Endothelial cell of umbilical vein (primary cell): ENCODE measurements at regions not wholly inside any gene's neighbourhood (a gene's known extent, or its start where the extent isn't known, plus 50 kb on each side); places are given as distances from the start of the nearest gene placed in this dataset.

Experiments
- BruUV-seq: library from RNA; stranded (reverse); fragments of 400-500 nt; replicated peaks from 2 replicates; lab custom pipeline; 2021; lab: Mats Ljungman, UMichigan
- CTCF ChIA-PET: fragments of 300-600, 350-600 bp; sonication (Branson Sonifier 250); formaldehyde crosslinking; loops from one replicate; lab custom pipeline; 2021; ENCODE audit warnings: antibody characterized with exemption, inconsistent platforms; lab: Charles Lee
- POLR2A ChIA-PET: fragments of 300-600, 350-600 bp; sonication (Branson Sonifier 250); formaldehyde crosslinking; loops from one replicate; lab custom pipeline; 2021; ENCODE audit warnings: antibody characterized with exemption, inconsistent platforms; lab: Charles Lee
- DNase-seq: peaks from one replicate; pipeline ENCODE4 v3.0.0-alpha.2; 2011; ENCODE audit warnings: low read depth, low spot score
- FAIRE-seq: peaks from 2 replicates; lab custom pipeline; 2011; peaks lifted over from hg19 to GRCh38; lab: Jason Lieb, UNC
- H2AFZ ChIP-seq: 2 replicates; pipeline ENCODE4 v1.6.0; 2012; ENCODE audit warnings: low read depth, low read length, control low read depth, inconsistent platforms
- H3K27ac ChIP-seq: 2 replicates; pipeline ENCODE4 v1.5.1; 2011; ENCODE audit warnings: low read depth, mild to moderate bottlenecking, control low read depth, low read length, moderate library complexity; ENCODE audit not compliant: insufficient read depth
- H3K27me3 ChIP-seq, 2 experiments: 2 replicates each; pipeline versions ENCODE4 v1.6.0 to v1.6.1; 2011; ENCODE audit warnings: low read length in 2 of 2, mixed read lengths in 1 of 2; ENCODE audit not compliant: control insufficient read depth in 2 of 2, insufficient read depth in 2 of 2
- H3K36me3 ChIP-seq, 2 experiments: 2 replicates in 1 of 2; 3 replicates in 1 of 2; pipeline ENCODE4 v1.5.1; 2011; ENCODE audit warnings: low read length in 2 of 2, mild to moderate bottlenecking in 1 of 2, moderate library complexity in 1 of 2; ENCODE audit not compliant: control insufficient read depth in 2 of 2, insufficient read depth in 2 of 2; ENCODE audit errors: extremely low read depth in 1 of 2
- H3K4me1 ChIP-seq: 3 replicates; pipeline ENCODE4 v1.5.1; 2011; ENCODE audit warnings: mild to moderate bottlenecking, low read length; ENCODE audit not compliant: control insufficient read depth, insufficient read depth; ENCODE audit errors: extremely low read depth
- H3K4me2 ChIP-seq: 2 replicates; pipeline ENCODE4 v1.6.1; 2011; ENCODE audit warnings: low read length, control low read depth, mixed read lengths; ENCODE audit not compliant: insufficient read depth
- H3K4me3 ChIP-seq, 3 experiments: fragments of 200-600 bp in 1 of 3; sonication (generic), shearing (Covaris generic) in 1 of 3; replicated peaks in 1 of 3; 2 replicates each; pipeline ENCODE4 v1.5.1; 2011 to 2016; ENCODE audit warnings: control low read depth in 3 of 3, low read length in 3 of 3, mild to moderate bottlenecking in 2 of 3, inconsistent platforms in 1 of 3, low read depth in 1 of 3, moderate library complexity in 1 of 3; ENCODE audit not compliant: insufficient read depth in 1 of 3
- H3K79me2 ChIP-seq: 2 replicates; pipeline ENCODE4 v1.6.0; 2012; ENCODE audit warnings: low read length, inconsistent platforms; ENCODE audit not compliant: control insufficient read depth, insufficient read depth
- H3K9ac ChIP-seq: replicated peaks from 2 replicates; pipeline ENCODE3; 2011; ENCODE audit warnings: low read length, control low read depth; ENCODE audit not compliant: insufficient read depth; ENCODE audit errors: extremely low read depth
- H3K9me1 ChIP-seq: replicated peaks from 3 replicates; pipeline ENCODE4 v1.6.0; 2011; ENCODE audit warnings: mild to moderate bottlenecking, low read length; ENCODE audit not compliant: control insufficient read depth, insufficient read depth; ENCODE audit errors: extremely low read depth
- H3K9me3 ChIP-seq: replicated peaks from 2 replicates; pipeline ENCODE4 v1.5.1; 2012; ENCODE audit warnings: low read length, inconsistent platforms; ENCODE audit not compliant: control insufficient read depth, insufficient read depth
- H4K20me1 ChIP-seq: replicated peaks from 2 replicates; pipeline ENCODE3; 2011; ENCODE audit warnings: mild to moderate bottlenecking, low read length; ENCODE audit not compliant: control insufficient read depth, insufficient read depth; ENCODE audit errors: extremely low read depth
- EZH2 ChIP-seq: IDR thresholded peaks from 2 replicates; pipeline ENCODE4 v1.6.1; 2012; ENCODE audit warnings: borderline replicate concordance, low read depth, mild to moderate bottlenecking, moderate library complexity, low read length, inconsistent platforms; ENCODE audit not compliant: severe bottlenecking
- FOS ChIP-seq: IDR thresholded peaks from 2 replicates; pipeline ENCODE4 v1.6.1; 2011; ENCODE audit warnings: mild to moderate bottlenecking, low read length, moderate library complexity, borderline replicate concordance; ENCODE audit not compliant: insufficient read depth
- GATA2 ChIP-seq: IDR thresholded peaks from 2 replicates; pipeline ENCODE4 v1.7.0; 2011; ENCODE audit warnings: low read depth, mild to moderate bottlenecking, moderate library complexity, mixed read lengths, low read length; ENCODE audit not compliant: insufficient read length, insufficient read depth
- JUN ChIP-seq: IDR thresholded peaks from 2 replicates; pipeline ENCODE4 v1.6.1; 2011; ENCODE audit warnings: borderline replicate concordance, low read depth; ENCODE audit not compliant: insufficient read length, insufficient read depth
- MYC ChIP-seq: IDR thresholded peaks from one replicate; pipeline ENCODE4 v1.6.1; 2011; ENCODE audit warnings: mild to moderate bottlenecking, low read depth, low read length
- POLR2A ChIP-seq: IDR thresholded peaks from 2 replicates; pipeline ENCODE4 v1.6.1; 2012; ENCODE audit warnings: low read depth, mild to moderate bottlenecking, control low read depth, low read length
- POLR2AphosphoS5 ChIP-seq: IDR thresholded peaks from 2 replicates; pipeline ENCODE4 v1.6.1; 2012; ENCODE audit warnings: low read depth, mild to moderate bottlenecking, control low read depth, low read length, moderate library complexity; ENCODE audit not compliant: insufficient read depth
- dilution Hi-C: fragments of 300-500 bp; cut with MboI; formaldehyde crosslinking; loops from one replicate; pipeline ENCODE4 v1.15.0; 2019; ENCODE audit warnings: low sequenced_read_pairs; ENCODE audit not compliant: extremely low pct_ligation_motif_present
- intact Hi-C: fragments of 100-400 bp; cut with micrococcal nuclease; formaldehyde crosslinking; loops from one replicate; pipeline ENCODE4 v1.10.0; 2022
- TF ChIP-seq, protein P1 (sequence below): IDR thresholded peaks from 2 replicates; pipeline ENCODE4 v1.6.1; 2011; ENCODE audit not compliant: insufficient read depth, insufficient read length
- TF ChIP-seq, protein P2 (sequence below), 2 donors: IDR thresholded peaks; 1 replicate in 1 of 2; 2 replicates in 1 of 2; pipeline ENCODE4 v1.5.1; 2011; ENCODE audit warnings: low read length in 2 of 2, mild to moderate bottlenecking in 2 of 2, moderate library complexity in 2 of 2, control low read depth in 1 of 2, inconsistent platforms in 1 of 2, low read depth in 1 of 2; ENCODE audit not compliant: insufficient read depth in 1 of 2; ENCODE audit errors: extremely low read depth in 1 of 2

- Histone ChIP-seq H3K27me3 (no peaks in the 10 kb centered on the region), H4K20me1 (no peaks in the 10 kb centered on the region), H3K9ac (no peak overlapping the region), H2AFZ (no peak overlapping the region), H3K4me3 (no peak overlapping the region), H3K9me1 (no peaks in the 10 kb centered on the region), H3K4me2 (no peak overlapping the region), H3K9me3 (no peaks in the 10 kb centered on the region), H3K79me2 (no peaks in the 10 kb centered on the region), H3K36me3 (no peaks in the 10 kb centered on the region), H3K4me1 (no peaks in the 10 kb centered on the region), H3K27ac (no peak overlapping the region)
- intact Hi-C loops = no loop called here
- ChIA-PET POLR2A (no interaction called here), CTCF (no interaction called here)
- no peak for DNase-seq
- TF ChIP-seq, protein P1, sequence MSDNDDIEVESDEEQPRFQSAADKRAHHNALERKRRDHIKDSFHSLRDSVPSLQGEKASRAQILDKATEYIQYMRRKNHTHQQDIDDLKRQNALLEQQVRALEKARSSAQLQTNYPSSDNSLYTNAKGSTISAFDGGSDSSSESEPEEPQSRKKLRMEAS = no peak
- TF ChIP-seq GATA2 (no peak), POLR2A (no peak), JUN (no peak), POLR2AphosphoS5 (no peak), EZH2 (no peak), MYC (no peak), FOS (no peak)
- TF ChIP-seq, protein P2, sequence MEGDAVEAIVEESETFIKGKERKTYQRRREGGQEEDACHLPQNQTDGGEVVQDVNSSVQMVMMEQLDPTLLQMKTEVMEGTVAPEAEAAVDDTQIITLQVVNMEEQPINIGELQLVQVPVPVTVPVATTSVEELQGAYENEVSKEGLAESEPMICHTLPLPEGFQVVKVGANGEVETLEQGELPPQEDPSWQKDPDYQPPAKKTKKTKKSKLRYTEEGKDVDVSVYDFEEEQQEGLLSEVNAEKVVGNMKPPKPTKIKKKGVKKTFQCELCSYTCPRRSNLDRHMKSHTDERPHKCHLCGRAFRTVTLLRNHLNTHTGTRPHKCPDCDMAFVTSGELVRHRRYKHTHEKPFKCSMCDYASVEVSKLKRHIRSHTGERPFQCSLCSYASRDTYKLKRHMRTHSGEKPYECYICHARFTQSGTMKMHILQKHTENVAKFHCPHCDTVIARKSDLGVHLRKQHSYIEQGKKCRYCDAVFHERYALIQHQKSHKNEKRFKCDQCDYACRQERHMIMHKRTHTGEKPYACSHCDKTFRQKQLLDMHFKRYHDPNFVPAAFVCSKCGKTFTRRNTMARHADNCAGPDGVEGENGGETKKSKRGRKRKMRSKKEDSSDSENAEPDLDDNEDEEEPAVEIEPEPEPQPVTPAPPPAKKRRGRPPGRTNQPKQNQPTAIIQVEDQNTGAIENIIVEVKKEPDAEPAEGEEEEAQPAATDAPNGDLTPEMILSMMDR (IDR thresholded peaks at IDR 0.05; ENCODE audit: extremely low read depth in 1 of 2, insufficient read depth in 1 of 2, low read depth in 1 of 2, low read length in 2 of 2) = no peak
- FAIRE-seq = no peak
- dilution Hi-C loops = no loop called here
- no TSS peak for BruUV-seq
Observed at GRCh38 chr15:57835119-57835518, 128.6 kb downstream of the POLR2M start.
